ENCODE measurements at regions not wholly inside any gene's neighbourhood (a gene's known extent, or its start where the extent isn't known, plus 50 kb on each side); places are given as distances from the start of the nearest gene placed in this dataset.

DNA sequence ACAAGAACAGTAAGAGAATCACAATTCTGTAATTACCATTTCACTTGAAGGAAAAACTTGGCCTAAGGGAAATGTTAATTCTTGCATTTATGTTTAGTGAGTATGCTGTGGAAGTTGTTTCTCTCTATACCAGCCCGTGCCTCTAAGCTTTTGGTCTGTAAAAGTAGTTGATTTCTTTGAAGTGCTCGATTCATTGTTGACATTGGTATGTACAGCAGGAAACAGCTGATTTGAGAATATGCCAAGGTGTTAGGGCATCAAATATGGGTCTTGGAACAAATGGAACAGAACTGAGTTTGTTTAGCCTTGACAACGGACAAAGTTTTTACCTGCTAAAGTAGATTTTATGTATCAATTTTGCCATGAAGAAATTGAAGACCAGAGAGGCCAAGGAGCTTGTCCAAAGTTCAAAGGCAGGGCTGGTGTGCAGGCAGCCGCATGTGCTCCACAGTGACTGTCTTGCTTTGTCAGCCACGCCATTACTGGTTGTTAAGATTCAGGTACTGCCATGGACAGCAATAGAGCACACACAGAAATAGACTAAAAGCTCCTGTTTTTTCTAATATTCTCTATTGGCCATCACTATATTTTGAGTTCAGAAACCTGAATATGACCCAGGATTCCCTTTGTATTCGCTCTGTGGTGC is 75.5 kb upstream of the TLR3 start:
- no peak for DNase-seq

DNA sequence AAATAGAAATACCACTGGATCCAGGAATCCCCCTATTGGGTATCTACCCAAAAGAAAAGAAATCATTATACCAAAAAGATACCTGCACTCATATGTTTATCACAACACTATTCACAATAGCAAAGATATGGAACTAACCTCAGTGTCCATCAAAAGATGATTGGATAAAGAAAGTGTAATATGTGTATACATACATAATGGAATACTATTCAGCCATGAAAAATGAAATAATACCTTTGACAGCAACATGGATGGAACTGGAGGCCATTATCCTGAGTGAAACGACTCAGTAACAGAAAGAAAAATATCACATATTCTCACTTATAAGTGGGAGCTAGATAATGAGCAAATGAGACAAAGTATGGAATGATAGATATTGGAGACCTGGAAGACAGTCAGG is 74.2 kb upstream of the TLR3 start:
- DNase-seq: no peak

DNA sequence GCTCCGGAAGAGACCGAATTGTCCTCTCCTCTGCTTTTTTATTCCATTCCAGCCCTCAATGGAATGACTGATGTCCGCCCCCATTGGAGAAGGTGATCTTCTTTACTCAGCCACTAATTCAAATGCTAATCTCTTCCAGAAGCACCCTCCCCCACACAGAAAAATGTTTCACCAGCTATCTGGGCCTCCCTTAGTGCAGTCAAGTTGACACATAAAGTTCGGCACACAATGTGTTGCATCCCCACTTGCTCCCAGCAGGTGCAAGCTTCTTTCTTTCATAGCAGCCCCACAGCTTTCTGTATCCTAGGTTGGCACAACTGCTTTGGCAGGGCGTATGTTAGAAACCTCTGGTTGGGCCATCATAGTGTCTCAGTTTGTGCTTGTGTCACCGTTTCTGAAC is 73.3 kb upstream of the TLR3 start:
- DNase-seq: no peak

DNA sequence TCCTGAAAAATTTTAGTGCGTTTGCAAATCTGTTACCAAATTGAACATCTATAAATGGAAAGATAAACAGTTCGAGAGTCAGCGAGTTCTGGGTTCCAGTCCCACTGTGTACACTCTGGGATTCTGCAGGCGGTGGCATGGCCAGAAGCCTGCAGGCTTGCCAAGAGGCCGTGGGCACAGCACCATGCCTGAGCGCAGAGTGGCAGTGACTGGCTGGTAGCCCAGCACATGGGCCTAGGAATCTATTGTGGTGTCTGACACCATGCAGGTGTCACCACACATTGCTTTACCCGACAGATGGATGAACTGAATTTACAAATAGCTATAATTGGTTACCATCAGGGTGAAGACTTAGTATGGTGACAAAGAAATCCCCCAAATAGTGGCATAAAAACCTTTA is 71.7 kb upstream of the TLR3 start:
- DNase-seq: no peak

DNA sequence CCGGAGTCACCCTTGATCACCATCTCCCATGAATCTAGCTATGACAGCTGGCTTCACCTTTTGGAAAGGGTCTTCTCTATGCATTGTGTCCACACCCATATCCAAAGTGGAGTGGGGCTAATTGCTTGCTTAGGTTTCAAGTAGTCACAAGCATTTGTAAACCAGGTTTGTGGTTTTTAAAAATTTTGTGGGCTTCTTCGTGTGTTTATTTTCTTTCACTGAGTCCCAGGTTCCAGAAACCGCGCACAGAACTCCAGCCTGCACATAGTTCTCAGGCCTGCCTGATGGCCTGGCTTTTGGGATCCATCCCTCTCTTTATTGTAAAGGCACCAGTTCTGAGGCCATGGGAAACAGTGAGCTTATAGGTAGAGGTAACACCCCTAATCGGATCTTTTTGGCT is 70.2 kb upstream of the TLR3 start:
- no peak for DNase-seq

DNA sequence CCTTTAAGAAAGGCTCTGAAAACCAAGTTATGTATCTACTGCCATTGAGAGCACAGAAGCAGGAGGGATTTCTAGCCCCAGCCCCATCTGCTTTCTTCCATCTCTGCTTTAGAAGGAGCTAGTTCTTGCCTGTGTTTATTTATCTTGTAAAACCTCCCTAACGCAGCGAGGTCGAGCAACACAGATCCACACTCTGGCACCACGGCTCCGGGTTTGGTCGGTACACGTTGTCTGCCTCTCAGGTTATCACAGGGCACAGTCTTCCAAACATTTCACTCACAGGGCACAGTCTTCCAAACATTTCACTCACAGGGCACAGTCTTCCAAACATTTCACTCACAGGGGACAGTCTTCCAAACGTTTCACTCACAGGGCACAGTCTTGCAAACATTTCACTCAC is 69.7 kb upstream of the TLR3 start:
- no peak for DNase-seq

DNA sequence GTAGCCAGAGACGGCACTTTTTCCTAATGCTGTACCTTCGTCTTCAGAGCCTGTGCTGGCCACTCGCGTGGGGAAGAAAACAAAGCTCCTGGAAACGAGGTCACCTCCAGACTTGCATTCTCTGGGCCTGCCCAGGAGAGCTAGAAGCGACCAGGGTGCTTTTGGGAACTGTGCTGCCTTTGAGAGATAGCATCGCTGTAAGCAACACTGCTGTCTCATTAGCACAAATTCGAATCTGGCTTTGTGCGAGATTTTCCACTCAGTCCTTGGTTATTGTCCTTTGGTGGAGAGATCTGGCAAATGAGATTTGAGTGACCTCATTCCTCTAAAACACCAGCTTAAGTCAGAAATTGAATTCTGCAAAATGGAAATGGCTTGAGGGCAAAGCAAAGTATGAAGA is 66.1 kb upstream of the TLR3 start:
- DNase-seq: no peak

DNA sequence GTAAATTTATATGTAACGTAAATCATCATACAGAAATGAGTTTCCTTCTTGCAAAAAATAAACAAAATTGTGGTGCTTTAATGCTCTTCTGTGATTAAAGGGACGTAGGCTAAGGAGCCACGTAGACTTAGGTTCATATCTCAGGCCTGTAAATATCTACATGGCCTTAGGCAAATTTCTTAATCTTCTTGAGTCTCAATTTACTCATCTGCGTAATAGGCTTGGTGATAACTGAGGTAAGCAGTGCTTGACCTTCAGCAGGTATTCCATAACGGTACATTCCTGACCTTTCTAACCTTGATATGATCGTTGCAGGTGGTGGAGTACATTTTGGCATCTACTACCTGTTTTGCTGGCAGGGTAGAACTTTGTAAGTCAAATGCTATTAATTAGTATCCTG is 65.2 kb upstream of the TLR3 start:
- no peak for DNase-seq

DNA sequence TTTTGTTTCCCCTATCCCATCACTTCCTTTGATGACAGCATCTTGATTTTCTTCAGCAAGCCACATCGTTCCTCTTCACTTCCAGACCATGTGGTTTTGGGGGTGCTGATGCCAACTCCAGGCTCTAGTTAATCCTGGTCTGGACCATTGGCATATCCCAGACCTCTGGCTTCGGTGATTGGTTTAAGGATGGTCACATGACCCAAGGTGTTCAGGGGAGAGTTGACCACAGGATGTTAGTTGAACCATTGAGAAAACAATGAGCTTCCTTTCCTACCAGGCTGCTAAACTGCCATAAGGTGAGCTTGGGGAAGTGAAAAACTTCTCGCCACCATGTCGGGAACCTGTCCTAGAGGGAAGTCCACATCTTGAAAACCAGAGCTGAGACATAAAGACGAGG is 60.9 kb upstream of the TLR3 start:
- no peak for DNase-seq

DNA sequence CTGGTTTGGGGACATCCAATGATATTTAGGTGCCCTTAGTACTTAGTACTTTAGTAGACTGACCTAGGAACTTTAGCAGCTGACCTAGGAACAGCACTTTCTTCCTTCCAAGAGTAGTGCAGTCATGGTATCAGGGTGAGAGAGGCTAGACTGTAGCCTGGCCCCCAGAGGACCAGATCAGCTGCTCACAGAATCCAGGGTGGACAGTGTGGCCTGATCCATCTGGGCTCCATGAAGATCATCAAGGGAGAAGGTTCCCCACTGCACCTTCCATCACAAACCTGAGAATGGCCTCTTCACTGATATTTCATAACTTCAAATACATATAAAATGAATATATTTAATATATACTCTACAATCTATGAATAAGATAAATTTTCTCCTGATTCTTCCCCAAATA is 59.0 kb upstream of the TLR3 start:
- no peak for DNase-seq

DNA sequence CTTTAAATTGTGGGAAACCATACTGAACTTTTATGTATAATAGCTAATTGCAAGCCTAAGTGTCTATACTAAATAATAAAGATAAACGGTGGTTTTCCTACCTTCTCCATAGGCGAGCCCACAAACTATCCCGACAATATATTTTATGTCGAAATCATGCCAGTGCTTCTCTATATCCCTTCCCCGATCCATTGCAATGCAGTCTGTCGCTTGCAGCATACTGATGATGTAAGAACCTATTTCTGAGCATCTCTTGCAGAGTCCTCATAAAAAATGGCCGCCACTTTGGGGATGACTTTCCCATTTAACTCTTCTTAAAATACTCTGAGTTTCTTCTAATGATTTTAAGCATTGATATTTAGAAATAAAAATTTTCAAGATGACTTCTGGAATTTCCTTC is 58.1 kb upstream of the TLR3 start:
- DNase-seq: no peak

DNA sequence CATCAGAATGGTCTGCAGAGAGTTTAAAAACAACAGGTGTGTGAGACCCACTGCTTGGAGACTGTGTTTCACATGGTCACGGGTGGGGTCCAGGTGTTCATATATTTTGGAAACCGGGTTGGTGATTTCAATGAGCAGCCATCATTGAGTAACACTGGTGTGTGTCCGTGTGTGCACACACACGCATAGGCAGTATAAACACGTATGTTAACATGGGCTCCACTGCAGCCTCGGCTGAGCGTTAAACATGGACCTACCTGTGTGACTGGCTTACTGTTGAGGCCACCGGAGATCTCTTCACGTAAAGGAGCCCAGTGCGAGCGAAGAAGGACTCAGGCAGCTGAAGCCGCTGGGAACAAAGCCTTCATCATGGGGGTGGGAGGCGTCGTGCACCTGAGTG is 56.9 kb upstream of the TLR3 start:
- no peak for DNase-seq

DNA sequence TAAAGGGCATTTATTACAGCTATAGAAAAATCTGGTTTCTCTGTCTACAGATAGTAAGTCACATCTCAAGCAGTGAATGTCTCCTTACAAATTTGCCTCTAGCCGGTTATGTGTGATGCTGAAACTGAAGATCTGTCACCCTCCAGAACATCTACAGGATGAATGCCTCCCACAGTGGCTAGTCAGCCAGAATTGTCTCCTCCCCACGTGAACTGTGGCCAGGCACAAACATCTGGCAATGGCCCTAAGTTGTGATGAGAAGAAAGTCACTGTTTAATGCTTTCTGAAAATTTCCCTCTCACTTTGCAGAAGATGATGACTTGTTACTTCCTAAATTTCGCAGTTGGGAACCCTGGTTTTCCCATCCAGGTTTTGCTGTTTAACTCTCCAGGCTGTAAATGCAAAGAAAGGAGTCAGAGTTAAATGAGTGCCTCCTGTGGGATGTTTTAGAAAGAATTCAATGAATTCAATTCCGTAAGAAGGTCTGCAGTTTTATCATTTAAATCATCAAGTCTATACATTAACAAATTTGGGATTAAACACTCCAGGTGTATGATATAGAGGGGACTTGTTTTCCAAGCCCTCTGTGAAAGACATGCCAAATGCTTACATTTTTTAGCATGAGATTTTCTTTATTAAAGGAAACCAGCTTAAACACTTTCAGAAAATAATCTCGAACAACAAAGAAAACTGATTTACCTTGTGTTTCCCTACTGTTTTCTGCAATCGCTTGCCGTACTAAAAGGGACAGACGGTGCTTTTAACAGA is 55.4 kb upstream of the TLR3 start:
- no peak for DNase-seq

DNA sequence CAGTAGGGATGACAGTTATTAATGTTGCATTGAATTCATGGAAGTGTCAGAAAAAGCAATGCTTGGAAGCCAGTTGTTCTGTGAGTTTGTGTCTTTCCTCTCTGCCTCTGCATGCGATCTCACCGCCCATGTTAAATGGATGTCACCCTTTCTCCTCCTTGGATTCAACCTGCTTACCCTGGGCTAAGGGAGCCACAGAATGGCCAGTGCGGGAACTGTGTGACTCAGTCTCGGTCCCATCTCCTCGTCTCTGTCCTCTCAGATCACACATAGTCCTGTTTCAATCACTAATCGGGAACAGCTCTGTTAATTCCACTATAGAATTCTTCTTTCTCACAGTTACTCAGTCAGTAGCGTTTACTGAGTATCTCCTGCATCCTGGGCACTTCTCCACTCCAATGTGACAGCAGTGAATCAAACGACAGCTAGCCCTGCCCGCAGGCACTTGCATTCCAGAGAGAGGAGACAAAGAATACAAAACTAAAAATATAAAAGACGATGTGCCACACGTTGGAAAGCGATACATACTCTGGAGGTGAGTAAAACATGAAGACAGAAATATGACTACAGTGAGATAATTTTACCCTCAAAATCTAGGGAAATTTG is 53.6 kb upstream of the TLR3 start:
- no peak for DNase-seq

DNA sequence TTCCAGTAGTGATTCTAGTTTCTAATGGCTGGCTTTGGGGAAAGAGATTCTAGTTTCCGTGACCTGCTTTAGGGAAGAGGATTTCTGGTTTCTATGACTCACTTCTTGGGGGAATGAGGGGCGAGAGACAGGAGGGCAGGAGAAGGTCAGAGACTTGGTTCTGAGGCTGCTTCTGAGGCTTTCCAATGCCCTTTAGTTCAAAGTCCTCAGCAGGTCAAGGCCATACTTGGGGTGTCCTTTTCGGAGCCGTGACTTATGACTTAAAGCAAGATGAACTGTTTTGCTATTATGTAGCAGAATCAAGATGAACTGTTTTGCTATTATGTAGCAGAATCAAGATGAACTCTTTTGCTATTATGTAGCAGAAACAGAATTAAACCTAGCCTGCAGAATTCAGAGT is 52.2 kb upstream of the TLR3 start:
- no peak for DNase-seq

DNA sequence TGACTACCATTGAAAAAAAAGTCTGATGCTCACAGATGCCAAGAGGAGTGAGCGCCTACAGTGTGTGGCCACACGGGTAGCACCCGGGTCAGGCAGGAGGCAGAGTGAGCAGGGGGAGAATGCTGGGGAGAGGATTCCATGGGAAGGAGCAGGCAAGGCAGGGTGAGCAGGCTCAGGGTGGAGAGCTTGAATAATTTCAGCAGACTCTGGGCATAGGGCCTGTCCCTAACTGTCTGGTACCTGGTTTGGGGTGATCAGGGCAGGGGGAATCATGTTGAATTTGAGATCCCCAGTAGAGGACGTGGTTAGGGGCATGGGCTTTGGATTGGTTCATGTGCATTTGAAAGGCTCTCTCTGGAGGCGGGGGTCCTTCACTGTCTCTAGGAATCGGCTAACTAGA is 51.2 kb upstream of the TLR3 start:
- no peak for DNase-seq

DNA sequence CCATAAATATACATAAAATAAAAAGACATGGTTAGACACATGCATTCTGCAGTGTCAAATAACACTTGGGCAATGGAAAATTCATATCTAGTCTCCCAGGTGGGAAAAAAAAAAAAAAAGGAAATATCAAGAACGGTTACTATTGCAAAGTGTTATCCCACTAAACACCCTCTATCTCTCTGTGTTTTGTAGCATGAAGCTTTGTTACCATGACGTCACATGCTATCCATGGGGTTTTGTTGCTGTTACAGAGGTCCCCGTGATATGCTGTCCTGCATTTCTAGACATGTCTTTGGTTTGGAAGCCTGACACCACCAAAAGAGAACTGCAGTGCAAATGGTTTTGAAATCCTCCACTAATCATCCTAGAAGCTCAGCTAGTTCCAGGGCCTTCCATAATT is 50.7 kb upstream of the TLR3 start:
- DNase-seq: no peak

DNA sequence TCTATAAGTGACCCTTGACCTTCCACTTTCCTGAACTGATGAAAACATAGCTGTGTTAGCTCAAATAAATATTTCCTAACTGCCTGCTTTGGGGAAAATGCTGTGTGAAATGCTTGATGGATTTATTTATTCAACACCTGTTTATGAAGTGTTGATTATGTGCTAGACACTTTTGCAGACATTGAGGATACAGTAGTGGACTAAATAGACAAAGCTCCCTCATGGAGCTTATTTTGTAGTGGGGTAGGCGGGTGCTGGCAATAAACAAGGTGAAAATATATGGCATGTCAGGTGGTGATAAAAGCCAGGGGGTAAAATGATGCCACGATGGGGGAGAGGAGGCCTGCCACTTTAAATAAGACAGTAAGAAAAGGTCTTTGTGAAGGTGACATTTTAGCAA is 50.2 kb upstream of the TLR3 start:
- DNase-seq: no peak
